Gastrocnemius medialis (tissue), 4 donors: ENCODE measurements at regions not wholly inside any gene's neighbourhood (a gene's known extent, or its start where the extent isn't known, plus 50 kb on each side); places are given as distances from the start of the nearest gene placed in this dataset.

ENCODE experiments used
- ATAC-seq, 2 donors: fragments of 150-250 bp; one replicate each; pipeline ENCODE4 v1.9.1; 2016
- DNase-seq, 2 donors: peaks; one replicate each; pipeline ENCODE4 v3.0.0-alpha.2; 2019
- H3K27ac ChIP-seq, 4 donors: fragments of 200-600 bp; sonication (generic); 1 replicate in 1 of 4; 2 replicates in 3 of 4; pipeline ENCODE4 v1.5.1; 2016 to 2018; ENCODE audit warnings: mild to moderate bottlenecking in 2 of 4, moderate library complexity in 1 of 4
- H3K27me3 ChIP-seq, 3 donors: fragments of 200-600 bp; sonication (generic) in 2 of 3; 1 replicate in 1 of 3; 2 replicates in 2 of 3; pipeline versions ENCODE4 v1.5.1 to v1.6.0; 2016 to 2019; ENCODE audit warnings: mild to moderate bottlenecking in 1 of 3, moderate library complexity in 1 of 3
- H3K36me3 ChIP-seq, 2 donors: fragments of 200-600 bp; sonication (generic) in 1 of 2; one replicate each; pipeline ENCODE4 v1.5.1; 2017 to 2018
- H3K4me1 ChIP-seq, 2 donors: fragments of 200-600 bp; sonication (generic) in 1 of 2; one replicate each; pipeline ENCODE4 v1.5.1; 2016 to 2017; ENCODE audit warnings: mild to moderate bottlenecking in 2 of 2
- H3K4me3 ChIP-seq, 4 donors: fragments of 200-600 bp; sonication (generic) in 3 of 4; 1 replicate in 1 of 4; 2 replicates in 3 of 4; pipeline ENCODE4 v1.5.1; 2016 to 2019; ENCODE audit warnings: mild to moderate bottlenecking in 2 of 4
- H3K9me3 ChIP-seq, 3 donors: fragments of 200-600 bp; sonication (generic) in 2 of 3; 1 replicate in 1 of 3; 2 replicates in 2 of 3; pipeline ENCODE4 v1.5.1; 2016 to 2019
- POLR2A ChIP-seq, 2 donors: fragments of 450-650 bp; IDR thresholded peaks; one replicate each; pipeline ENCODE4 v1.6.1; 2017; ENCODE audit warnings: antibody characterized with exemption in 2 of 2, mild to moderate bottlenecking in 2 of 2, moderate library complexity in 2 of 2
- in situ Hi-C, 4 donors: fragments of 200-750 bp; cut with MboI; loops; one replicate each; pipeline versions ENCODE4 v1.15.0 to v1.8.0; 2017; ENCODE audit warnings: low sequenced_read_pairs in 4 of 4
- intact Hi-C: fragments of 100-400 bp; cut with DNase I; formaldehyde crosslinking; loops from one replicate; pipeline ENCODE4 v1.15.1; 2023; ENCODE audit warnings: low total_unique reads
- TF ChIP-seq, protein P1 (sequence below), 5 experiments: fragments of 450-650 bp in 3 of 5; fragments of 200-600 bp in 2 of 5; sonication (generic) in 2 of 5; IDR thresholded peaks in 4 of 5; conservative IDR thresholded peaks in 1 of 5; 1 replicate in 4 of 5; 2 replicates in 1 of 5; pipeline ENCODE4 v1.5.1; 2016 to 2019; ENCODE audit warnings: antibody characterized with exemption in 5 of 5, mild to moderate bottlenecking in 3 of 5, moderate library complexity in 3 of 5

GRCh38 chr18:27667064-27667463 is 482.0 kb upstream of the CHST9 start:
- H3K4me1 ChIP-seq: no peaks in the 10 kb centered on the region
- no peaks in the 10 kb centered on the region for H3K36me3 ChIP-seq
- DNase-seq: no peak
- TF ChIP-seq POLR2A (IDR thresholded peaks at IDR 0.05): no peak
- no peaks in the 10 kb centered on the region for H3K9me3 ChIP-seq
- ATAC-seq: no peak
- in situ Hi-C loops: loop anchor here in 1 of 4 donors (25.0 kb wide), 1 partner anchor 95 kb away; no protein-coding TSS in a partner anchor
- intact Hi-C loops: no loop called here
- H3K4me3 ChIP-seq: no peak overlapping the region
- H3K27me3 ChIP-seq: no peaks in the 10 kb centered on the region
- H3K27ac ChIP-seq: no peak overlapping the region

GRCh38 chr18:27666016-27666415 is 480.9 kb upstream of the CHST9 start:
- TF ChIP-seq POLR2A (IDR thresholded peaks at IDR 0.05): no peak
- TF ChIP-seq, protein P1, sequence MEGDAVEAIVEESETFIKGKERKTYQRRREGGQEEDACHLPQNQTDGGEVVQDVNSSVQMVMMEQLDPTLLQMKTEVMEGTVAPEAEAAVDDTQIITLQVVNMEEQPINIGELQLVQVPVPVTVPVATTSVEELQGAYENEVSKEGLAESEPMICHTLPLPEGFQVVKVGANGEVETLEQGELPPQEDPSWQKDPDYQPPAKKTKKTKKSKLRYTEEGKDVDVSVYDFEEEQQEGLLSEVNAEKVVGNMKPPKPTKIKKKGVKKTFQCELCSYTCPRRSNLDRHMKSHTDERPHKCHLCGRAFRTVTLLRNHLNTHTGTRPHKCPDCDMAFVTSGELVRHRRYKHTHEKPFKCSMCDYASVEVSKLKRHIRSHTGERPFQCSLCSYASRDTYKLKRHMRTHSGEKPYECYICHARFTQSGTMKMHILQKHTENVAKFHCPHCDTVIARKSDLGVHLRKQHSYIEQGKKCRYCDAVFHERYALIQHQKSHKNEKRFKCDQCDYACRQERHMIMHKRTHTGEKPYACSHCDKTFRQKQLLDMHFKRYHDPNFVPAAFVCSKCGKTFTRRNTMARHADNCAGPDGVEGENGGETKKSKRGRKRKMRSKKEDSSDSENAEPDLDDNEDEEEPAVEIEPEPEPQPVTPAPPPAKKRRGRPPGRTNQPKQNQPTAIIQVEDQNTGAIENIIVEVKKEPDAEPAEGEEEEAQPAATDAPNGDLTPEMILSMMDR (IDR thresholded peaks at IDR 0.05 in 4 of 5, conservative IDR thresholded peaks at IDR 0.05 in 1 of 5): no peak
- H3K27ac ChIP-seq: no peak overlapping the region
- H3K27me3 ChIP-seq: no peaks in the 10 kb centered on the region
- no peak for ATAC-seq
- H3K4me3 ChIP-seq: no peak overlapping the region
- intact Hi-C loops: no loop called here
- DNase-seq: no peak
- H3K9me3 ChIP-seq: no peaks in the 10 kb centered on the region
- no peaks in the 10 kb centered on the region for H3K4me1 ChIP-seq
- in situ Hi-C loops: loop anchor here in 1 of 4 donors (25.0 kb wide), 1 partner anchor 96 kb away; no protein-coding TSS in a partner anchor
- H3K36me3 ChIP-seq: no peaks in the 10 kb centered on the region

DNA sequence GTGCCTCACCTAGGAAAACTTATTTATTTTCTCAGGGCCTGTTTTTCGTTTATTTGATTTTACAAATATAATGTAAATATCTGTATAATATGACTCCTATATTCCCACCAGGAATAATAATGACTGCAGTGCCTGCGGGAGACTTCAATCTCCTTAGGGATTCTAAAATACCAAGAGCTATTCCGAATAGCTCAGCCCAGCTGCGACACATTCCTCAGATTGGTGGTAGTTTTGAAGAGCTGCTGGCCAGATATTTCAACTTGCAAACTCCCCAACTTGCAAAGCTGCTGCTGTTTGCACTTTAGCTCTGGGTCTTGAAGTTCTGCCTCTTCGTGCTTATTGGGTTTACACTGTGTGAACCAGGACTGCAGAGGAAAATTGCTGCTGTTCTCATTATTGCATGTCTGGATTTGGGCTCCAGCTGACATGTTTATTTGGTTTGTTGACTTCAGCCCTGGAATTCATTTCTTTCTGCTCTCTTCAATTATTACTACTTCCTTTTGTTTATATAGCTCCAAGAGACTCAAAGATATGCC is 480.2 kb upstream of the CHST9 start:
- DNase-seq (no peak), ATAC-seq (no peak)
- no peak overlapping the region for H3K27ac ChIP-seq
- no peaks in the 10 kb centered on the region for H3K27me3 ChIP-seq
- no peak for TF ChIP-seq POLR2A (IDR thresholded peaks at IDR 0.05)
- TF ChIP-seq, protein P1 (IDR thresholded peaks at IDR 0.05 in 4 of 5, conservative IDR thresholded peaks at IDR 0.05 in 1 of 5): no peak
- H3K4me3 ChIP-seq: no peak overlapping the region
- H3K9me3 ChIP-seq: no peaks in the 10 kb centered on the region
- intact Hi-C loops (no loop called here), in situ Hi-C loops (loop anchor here in 1 of 4 donors (25.0 kb wide), 1 partner anchor 97 kb away; no protein-coding TSS in a partner anchor)
- H3K4me1 ChIP-seq: no peaks in the 10 kb centered on the region
- H3K36me3 ChIP-seq: no peaks in the 10 kb centered on the region

- H3K36me3 ChIP-seq: no peaks in the 10 kb centered on the region
- in situ Hi-C loops: loop anchor here in 1 of 4 donors (25.0 kb wide), 1 partner anchor 99 kb away; no protein-coding TSS in a partner anchor
- ATAC-seq (no peak), DNase-seq (no peak)
- intact Hi-C loops: no loop called here
- no peak overlapping the region for H3K27ac ChIP-seq
- H3K27me3 ChIP-seq: no peaks in the 10 kb centered on the region
- TF ChIP-seq, protein P1 (IDR thresholded peaks at IDR 0.05 in 4 of 5, conservative IDR thresholded peaks at IDR 0.05 in 1 of 5): no peak
- no peak for TF ChIP-seq POLR2A (IDR thresholded peaks at IDR 0.05)
- no peaks in the 10 kb centered on the region for H3K9me3 ChIP-seq
- H3K4me3 ChIP-seq: no peak overlapping the region
- no peaks in the 10 kb centered on the region for H3K4me1 ChIP-seq
Measured at GRCh38 chr18:27662949-27663348, 477.8 kb upstream of the CHST9 start.

DNA sequence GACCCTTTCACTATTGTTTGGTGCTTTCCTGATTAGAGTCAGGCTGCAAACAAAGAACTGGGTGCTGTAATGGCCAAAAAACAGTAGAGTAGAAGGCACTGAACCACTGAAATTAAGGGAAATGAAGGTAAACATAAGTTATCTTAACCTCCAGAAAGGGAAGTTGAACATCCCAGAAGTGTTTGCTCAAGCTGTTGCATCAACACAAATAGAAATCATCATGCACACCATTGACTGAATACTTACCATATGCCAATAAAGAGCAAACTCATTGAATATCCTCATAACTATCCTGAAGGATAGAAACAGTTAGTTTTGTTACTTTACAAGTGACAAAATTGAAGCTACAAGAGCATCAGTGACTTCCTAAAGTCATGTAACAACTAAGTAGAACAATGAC is 477.4 kb upstream of the CHST9 start:
- Histone ChIP-seq H3K4me3 (no peak overlapping the region), H3K9me3 (no peaks in the 10 kb centered on the region), H3K27ac (no peak overlapping the region), H3K4me1 (no peaks in the 10 kb centered on the region), H3K36me3 (no peaks in the 10 kb centered on the region), H3K27me3 (no peaks in the 10 kb centered on the region)
- DNase-seq: no peak
- TF ChIP-seq POLR2A (IDR thresholded peaks at IDR 0.05): no peak
- TF ChIP-seq, protein P1 (IDR thresholded peaks at IDR 0.05 in 4 of 5, conservative IDR thresholded peaks at IDR 0.05 in 1 of 5): no peak
- intact Hi-C loops (no loop called here), in situ Hi-C loops (loop anchor here in 1 of 4 donors (25.0 kb wide), 1 partner anchor 100 kb away; no protein-coding TSS in a partner anchor)
- ATAC-seq: no peak
